H9 (cell line): ENCODE measurements at regions not wholly inside any gene's neighbourhood (a gene's known extent, or its start where the extent isn't known, plus 50 kb on each side); places are given as distances from the start of the nearest gene placed in this dataset.

Source experiments
- DNase-seq: peaks from one replicate; pipeline ENCODE4 v3.0.0-alpha.2; 2017
- H2AFZ ChIP-seq: one replicate; pipeline ENCODE4 v1.6.1; 2013; ENCODE audit warnings: mild to moderate bottlenecking, low read length, control low read depth, moderate library complexity
- H2AK5ac ChIP-seq: 2 replicates; pipeline ENCODE4 v1.6.1; 2013; ENCODE audit warnings: low read length, control low read depth, mixed read lengths; ENCODE audit not compliant: insufficient read length
- H2BK120ac ChIP-seq: one replicate; pipeline ENCODE4 v1.6.1; 2013; ENCODE audit warnings: low read depth, mild to moderate bottlenecking, low read length, control low read depth, inconsistent platforms; ENCODE audit not compliant: poor library complexity, severe bottlenecking
- H2BK12ac ChIP-seq: 2 replicates; pipeline ENCODE4 v1.6.1; 2013; ENCODE audit warnings: low read length, control low read depth, mixed read lengths, low read depth; ENCODE audit not compliant: insufficient read length
- H2BK15ac ChIP-seq: 2 replicates; pipeline ENCODE4 v1.6.1; 2013; ENCODE audit warnings: low read depth, low read length, control low read depth
- H2BK20ac ChIP-seq: one replicate; pipeline ENCODE4 v1.6.1; 2013; ENCODE audit warnings: low read depth, mild to moderate bottlenecking, low read length, control low read depth, inconsistent platforms; ENCODE audit not compliant: poor library complexity, severe bottlenecking
- H2BK5ac ChIP-seq: 2 replicates; pipeline ENCODE4 v1.6.1; 2013; ENCODE audit warnings: low read length, control low read depth, mixed read lengths; ENCODE audit not compliant: insufficient read length
- H3K14ac ChIP-seq: 2 replicates; pipeline ENCODE4 v1.6.1; 2013; ENCODE audit warnings: low read length, control low read depth; ENCODE audit not compliant: insufficient read depth
- H3K18ac ChIP-seq: 2 replicates; pipeline ENCODE4 v1.6.1; 2013; ENCODE audit warnings: low read depth, mild to moderate bottlenecking, mixed read lengths, low read length, control low read depth; ENCODE audit not compliant: insufficient read length
- H3K23ac ChIP-seq: 2 replicates; pipeline ENCODE4 v1.6.1; 2013; ENCODE audit warnings: low read length, control low read depth, mixed read lengths, low read depth; ENCODE audit not compliant: insufficient read length
- H3K23me2 ChIP-seq: 2 replicates; pipeline ENCODE4 v1.6.1; 2013; ENCODE audit warnings: low read depth, mild to moderate bottlenecking, mixed read lengths, low read length, control low read depth; ENCODE audit not compliant: insufficient read length, poor library complexity, severe bottlenecking
- H3K27ac ChIP-seq: 2 replicates; pipeline ENCODE4 v1.5.1; 2013; ENCODE audit warnings: low read length, control low read depth, mixed read lengths, low read depth; ENCODE audit not compliant: insufficient read length
- H3K27me3 ChIP-seq: 2 replicates; pipeline ENCODE4 v1.6.1; 2013; ENCODE audit warnings: low read length, control low read depth, inconsistent platforms; ENCODE audit not compliant: insufficient read depth
- H3K4ac ChIP-seq: 2 replicates; pipeline ENCODE4 v1.6.1; 2013; ENCODE audit warnings: low read depth, mild to moderate bottlenecking, control low read depth, inconsistent platforms, low read length, moderate library complexity
- H3K4me1 ChIP-seq: 2 replicates; pipeline ENCODE4 v1.6.1; 2013; ENCODE audit warnings: low read length, control low read depth, inconsistent platforms; ENCODE audit not compliant: insufficient read depth
- H3K4me2 ChIP-seq: 2 replicates; pipeline ENCODE4 v1.6.1; 2013; ENCODE audit warnings: low read length, control low read depth, mixed read lengths; ENCODE audit not compliant: insufficient read length, insufficient read depth
- H3K56ac ChIP-seq: 2 replicates; pipeline ENCODE4 v1.6.1; 2013; ENCODE audit warnings: low read depth, mild to moderate bottlenecking, mixed read lengths, low read length, control low read depth; ENCODE audit not compliant: insufficient read length
- H3K79me1 ChIP-seq: 2 replicates; pipeline ENCODE4 v1.6.1; 2013; ENCODE audit warnings: low read depth, mild to moderate bottlenecking, moderate library complexity, low read length, control low read depth, inconsistent platforms; ENCODE audit not compliant: insufficient read depth, poor library complexity, severe bottlenecking
- H3K79me2 ChIP-seq: 2 replicates; pipeline ENCODE4 v1.6.1; 2013; ENCODE audit warnings: low read length, control low read depth, inconsistent platforms; ENCODE audit not compliant: insufficient read depth
- H3K9ac ChIP-seq: 2 replicates; pipeline ENCODE4 v1.6.1; 2013; ENCODE audit warnings: low read length, control low read depth, mixed read lengths; ENCODE audit not compliant: insufficient read length; ENCODE audit errors: extremely low read depth
- H3K9me3 ChIP-seq: one replicate; pipeline ENCODE4 v1.6.1; 2013; ENCODE audit warnings: low read depth, low read length, inconsistent platforms; ENCODE audit not compliant: control insufficient read depth
- H3T11ph ChIP-seq: one replicate; pipeline ENCODE4 v1.6.1; 2013; ENCODE audit warnings: mild to moderate bottlenecking, low read length, control low read depth, inconsistent platforms
- H4K20me1 ChIP-seq: one replicate; pipeline ENCODE4 v1.6.1; 2013; ENCODE audit not compliant: control insufficient read depth, insufficient read length, insufficient read depth
- H4K5ac ChIP-seq: 2 replicates; pipeline ENCODE4 v1.6.1; 2013; ENCODE audit warnings: low read depth, mild to moderate bottlenecking, mixed read lengths, low read length, control low read depth; ENCODE audit not compliant: insufficient read length
- H4K8ac ChIP-seq: replicated peaks from 2 replicates; pipeline ENCODE4 v1.6.1; 2013; ENCODE audit warnings: low read length, control low read depth, mixed read lengths, low read depth; ENCODE audit not compliant: insufficient read length
- H4K91ac ChIP-seq: 2 replicates; pipeline ENCODE4 v1.6.1; 2013; ENCODE audit warnings: low read depth, mild to moderate bottlenecking, moderate library complexity, mixed read lengths, low read length, control low read depth; ENCODE audit not compliant: insufficient read length
- H3K27ac Mint-ChIP-seq, 3 experiments: 2 replicates in 2 of 3; 3 replicates in 1 of 3; pipeline ENCODE4 v1.8.0; 2020 to 2021; ENCODE audit warnings: mixed read lengths in 3 of 3, mild to moderate bottlenecking in 1 of 3, moderate library complexity in 1 of 3
- H3K27me3 Mint-ChIP-seq: 2 replicates; pipeline ENCODE4 v1.8.0; 2021; ENCODE audit warnings: low read depth, mild to moderate bottlenecking, moderate library complexity, mixed read lengths
- H3K36me3 Mint-ChIP-seq, 3 experiments: 2 replicates in 2 of 3; 3 replicates in 1 of 3; pipeline ENCODE4 v1.8.0; 2020 to 2021; ENCODE audit warnings: low read depth in 3 of 3, mixed read lengths in 3 of 3; ENCODE audit not compliant: insufficient read depth in 1 of 3
- H3K4me1 Mint-ChIP-seq, 2 experiments: 2 replicates each; pipeline ENCODE4 v1.8.0; 2020; ENCODE audit warnings: mixed read lengths in 2 of 2
- H3K4me3 Mint-ChIP-seq, 2 experiments: 2 replicates in 1 of 2; 3 replicates in 1 of 2; pipeline ENCODE4 v1.8.0; 2020 to 2021; ENCODE audit warnings: mild to moderate bottlenecking in 2 of 2, mixed read lengths in 2 of 2, moderate library complexity in 1 of 2
- H3K9me3 Mint-ChIP-seq, 2 experiments: 2 replicates in 1 of 2; 3 replicates in 1 of 2; pipeline ENCODE4 v1.8.0; 2020; ENCODE audit warnings: mild to moderate bottlenecking in 2 of 2, mixed read lengths in 2 of 2, moderate library complexity in 1 of 2
- CTCF ChIP-seq: fragments of 200-600 bp; sonication (generic); conservative IDR thresholded peaks from 3 replicates; pipeline ENCODE4 v1.8.0; 2021; ENCODE audit warnings: antibody characterized with exemption, mild to moderate bottlenecking
- WGBS: extraction: QIAGEN DNeasy Blood & Tissue Kit; methylation state at CpG from one replicate; pipeline ENCODE4 v1.1.7; 2013; ENCODE audit warnings: missing lambda C conversion rate, low lambda C conversion rate, mixed read lengths; ENCODE audit not compliant: insufficient read length; ENCODE audit errors: extremely low coverage; 5-methylcytosine and 5-hydroxymethylcytosine counted together

- peaks cover 0 to 16% (median 9%) of the 10 kb centered on the region in 3 experiments; a peak in 4 of 7 replicates for H3K36me3 Mint-ChIP-seq
- WGBS, result no CpG with 5 or more reads among the region's 2 CpGs
- H3K23ac ChIP-seq, result no peak overlapping the region
Measured at GRCh38 chr3:168736202-168736601, 640.5 kb upstream of the GOLIM4 start.

More at GRCh38 chr3:168736202-168736601, 640.5 kb upstream of the GOLIM4 start:
- H3K4me2 ChIP-seq, result no peak overlapping the region
- H3K79me2 ChIP-seq, result 0 out of 2 replicates have a peak, but pooled peaks cover 1% of the 10 kb centered on the region
- H3K18ac ChIP-seq, result no peak overlapping the region
- no peaks in the 10 kb centered on the region for H3K9me3 ChIP-seq
- no peak overlapping the region for H2AK5ac ChIP-seq
- no peak overlapping the region for H2BK12ac ChIP-seq
- H3K4me3 Mint-ChIP-seq, result no peak overlapping the region
- H3K56ac ChIP-seq, result no peak overlapping the region
- H3K9ac ChIP-seq, result no peak overlapping the region
- H3K27ac Mint-ChIP-seq, result no peak overlapping the region
- H3K27me3 ChIP-seq, result no peaks in the 10 kb centered on the region
- H3K27ac ChIP-seq, result no peak overlapping the region
- H2AFZ ChIP-seq, result no peak overlapping the region
- H4K5ac ChIP-seq, result no peak overlapping the region
- no peaks in the 10 kb centered on the region for H3K23me2 ChIP-seq
- H3K4me1 Mint-ChIP-seq, result peaks cover 8 to 11% of the 10 kb centered on the region in 2 experiments
- no peak overlapping the region for H3K14ac ChIP-seq
- no peaks in the 10 kb centered on the region for H3K79me1 ChIP-seq
- no peak overlapping the region for H2BK120ac ChIP-seq
- H2BK5ac ChIP-seq, result no peak overlapping the region
- H3K9me3 Mint-ChIP-seq, result peaks cover 12 to 13% of the 10 kb centered on the region in 2 experiments
- H4K91ac ChIP-seq, result no peak overlapping the region
- no peak overlapping the region for H4K8ac ChIP-seq
- H3T11ph ChIP-seq, result no peak overlapping the region
- peaks cover 8% of the 10 kb centered on the region; the same call in 1 of the 2 replicates for H3K4me1 ChIP-seq
- H3K27me3 Mint-ChIP-seq, result no peaks in the 10 kb centered on the region
- H2BK15ac ChIP-seq, result no peak overlapping the region
- DNase-seq, result no peak
- H4K20me1 ChIP-seq, result no peaks in the 10 kb centered on the region
- H3K4ac ChIP-seq, result no peak overlapping the region
- TF ChIP-seq CTCF, result no peak
- H2BK20ac ChIP-seq, result no peak overlapping the region
